ENCODE measurements at regions not wholly inside any gene's neighbourhood (a gene's known extent, or its start where the extent isn't known, plus 50 kb on each side); places are given as distances from the start of the nearest gene placed in this dataset.

GRCh38 chr7:117971556-117972244 is 98.5 kb upstream of the CTTNBP2 start:
- H3K4me3 ChIP-seq (ENCODE audit: low read length), result no peak overlapping the region
- DNase-seq (ENCODE audit: low read depth, low spot score), result no peak

GRCh38 chr7:117972606-117973005 is 99.4 kb upstream of the CTTNBP2 start:
- DNase-seq (ENCODE audit: low read depth, low spot score), result no peak
- no peak overlapping the region for H3K4me3 ChIP-seq (ENCODE audit: low read length)

GRCh38 chr7:117973975-117974374 is 100.7 kb upstream of the CTTNBP2 start:
- no peak for DNase-seq (ENCODE audit: low read depth, low spot score)
- H3K4me3 ChIP-seq (ENCODE audit: low read length), result no peak overlapping the region

GRCh38 chr7:117974891-117975290 is 101.7 kb upstream of the CTTNBP2 start:
- no peak overlapping the region for H3K4me3 ChIP-seq (ENCODE audit: low read length)
- DNase-seq (ENCODE audit: low read depth, low spot score), result no peak

- H3K4me3 ChIP-seq (ENCODE audit: low read length), result no peak overlapping the region
- DNase-seq (ENCODE audit: low read depth, low spot score), result no peak
Measured at GRCh38 chr7:117975476-117975875, 102.2 kb upstream of the CTTNBP2 start.

- DNase-seq (ENCODE audit: low read depth, low spot score), result no peak
- H3K4me3 ChIP-seq (ENCODE audit: low read length), result no peak overlapping the region
Measured at GRCh38 chr7:117979954-117980497, 106.8 kb upstream of the CTTNBP2 start.

- no peak overlapping the region for H3K4me3 ChIP-seq (ENCODE audit: low read length)
- DNase-seq (ENCODE audit: low read depth, low spot score), result no peak
Measured at GRCh38 chr7:117982071-117983055, 109.1 kb upstream of the CTTNBP2 start.

GRCh38 chr7:117986645-117987269 is 113.5 kb upstream of the CTTNBP2 start:
- no peak for DNase-seq (ENCODE audit: low read depth, low spot score)
- no peak overlapping the region for H3K4me3 ChIP-seq (ENCODE audit: low read length)

GRCh38 chr7:117990834-117991233 is 117.6 kb upstream of the CTTNBP2 start:
- no peak for DNase-seq (ENCODE audit: low read depth, low spot score)
- no peak overlapping the region for H3K4me3 ChIP-seq (ENCODE audit: low read length)

- no peak overlapping the region for H3K4me3 ChIP-seq (ENCODE audit: low read length)
- DNase-seq (ENCODE audit: low read depth, low spot score), result no peak
Measured at GRCh38 chr7:117992635-117993376, 119.6 kb upstream of the CTTNBP2 start.

- peak; percentile 30 for DNase-seq (ENCODE audit: low read depth, low spot score)
- no peak overlapping the region for H3K4me3 ChIP-seq (ENCODE audit: low read length)
Measured at GRCh38 chr7:117993377-117994003, 120.2 kb upstream of the CTTNBP2 start.

- no peak for DNase-seq (ENCODE audit: low read depth, low spot score)
- no peak overlapping the region for H3K4me3 ChIP-seq (ENCODE audit: low read length)
Measured at GRCh38 chr7:117995850-117996650, 122.8 kb upstream of the CTTNBP2 start.

- H3K4me3 ChIP-seq (ENCODE audit: low read length), result no peak overlapping the region
- DNase-seq (ENCODE audit: low read depth, low spot score), result no peak
Measured at GRCh38 chr7:117997862-117998825, 124.9 kb upstream of the CTTNBP2 start.

- DNase-seq (ENCODE audit: low read depth, low spot score), result no peak
- H3K4me3 ChIP-seq (ENCODE audit: low read length), result no peak overlapping the region
Measured at GRCh38 chr7:118000480-118001202, 127.4 kb upstream of the CTTNBP2 start.

GRCh38 chr7:118003476-118003875 is 130.2 kb upstream of the CTTNBP2 start:
- no peak for DNase-seq (ENCODE audit: low read depth, low spot score)

GRCh38 chr7:118005026-118005425 is 131.8 kb upstream of the CTTNBP2 start:
- H3K4me3 ChIP-seq (ENCODE audit: low read length), result no peak overlapping the region
- no peak for DNase-seq (ENCODE audit: low read depth, low spot score)

More at GRCh38 chr7:118003476-118003875, 130.2 kb upstream of the CTTNBP2 start:
- no peak overlapping the region for H3K4me3 ChIP-seq (ENCODE audit: low read length)
